ENCODE measurements at regions not wholly inside any gene's neighbourhood (a gene's known extent, or its start where the extent isn't known, plus 50 kb on each side); places are given as distances from the start of the nearest gene placed in this dataset.
A peak's percentile ranks its signal among the peaks of the same experiment; 100 is the strongest.

DNA sequence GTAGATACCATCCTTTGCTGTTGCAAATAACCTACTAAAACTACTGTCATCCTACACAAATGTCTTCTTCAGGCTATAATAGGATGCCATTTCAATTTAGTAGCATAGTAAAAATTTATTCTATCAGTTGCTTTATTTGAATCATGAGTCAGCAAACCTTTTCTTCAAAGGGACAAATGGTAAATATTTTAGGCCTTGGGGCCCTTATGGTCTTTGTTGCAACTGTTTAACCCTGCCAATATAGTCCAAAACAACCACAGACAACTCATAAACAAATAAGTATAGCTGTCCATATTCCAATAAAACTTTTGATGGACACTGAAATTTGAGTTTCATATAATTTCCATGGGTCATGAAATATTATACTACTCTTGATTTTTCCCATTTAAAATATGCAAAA is 54.0 kb upstream of the CCBE1 start:
- no peak overlapping the region for H3K27ac ChIP-seq
- H2AFZ ChIP-seq, result no peak overlapping the region
- peaks cover 12% of the 10 kb centered on the region; the same call in 1 of the 2 replicates for H3K9me3 ChIP-seq (ENCODE audit: insufficient read depth, low read depth)
- no peaks in the 10 kb centered on the region for H3K9me2 ChIP-seq (ENCODE audit: insufficient read depth)
- H3K4me1 ChIP-seq (replicated peaks; ENCODE audit: insufficient read depth), result peaks cover 14% of the 10 kb centered on the region
- intact Hi-C loops (cut with micrococcal nuclease; ENCODE audit: unreplicated experiment), result no loop called here
- no peaks in the 10 kb centered on the region for H3K27me3 ChIP-seq (ENCODE audit: insufficient read depth, low read depth)
- ChIA-PET POLR2A (ENCODE audit: unreplicated experiment) (no interaction called here), CTCF (no interaction called here)
- H4K20me1 ChIP-seq (ENCODE audit: insufficient read depth), result no peaks in the 10 kb centered on the region
- H3K79me2 ChIP-seq (ENCODE audit: low read depth), result no peaks in the 10 kb centered on the region
- no TSS peak for BruUV-seq (replicated peaks)
- H3K4me3 ChIP-seq, result no peak overlapping the region
- no peaks in the 10 kb centered on the region for H3F3A ChIP-seq (ENCODE audit: insufficient read depth, low read depth)
- DNase-seq, result no peak
- TF ChIP-seq, protein P1, sequence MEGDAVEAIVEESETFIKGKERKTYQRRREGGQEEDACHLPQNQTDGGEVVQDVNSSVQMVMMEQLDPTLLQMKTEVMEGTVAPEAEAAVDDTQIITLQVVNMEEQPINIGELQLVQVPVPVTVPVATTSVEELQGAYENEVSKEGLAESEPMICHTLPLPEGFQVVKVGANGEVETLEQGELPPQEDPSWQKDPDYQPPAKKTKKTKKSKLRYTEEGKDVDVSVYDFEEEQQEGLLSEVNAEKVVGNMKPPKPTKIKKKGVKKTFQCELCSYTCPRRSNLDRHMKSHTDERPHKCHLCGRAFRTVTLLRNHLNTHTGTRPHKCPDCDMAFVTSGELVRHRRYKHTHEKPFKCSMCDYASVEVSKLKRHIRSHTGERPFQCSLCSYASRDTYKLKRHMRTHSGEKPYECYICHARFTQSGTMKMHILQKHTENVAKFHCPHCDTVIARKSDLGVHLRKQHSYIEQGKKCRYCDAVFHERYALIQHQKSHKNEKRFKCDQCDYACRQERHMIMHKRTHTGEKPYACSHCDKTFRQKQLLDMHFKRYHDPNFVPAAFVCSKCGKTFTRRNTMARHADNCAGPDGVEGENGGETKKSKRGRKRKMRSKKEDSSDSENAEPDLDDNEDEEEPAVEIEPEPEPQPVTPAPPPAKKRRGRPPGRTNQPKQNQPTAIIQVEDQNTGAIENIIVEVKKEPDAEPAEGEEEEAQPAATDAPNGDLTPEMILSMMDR (conservative IDR thresholded peaks at IDR 0.05), result no peak
- TF ChIP-seq EZH2 (IDR thresholded peaks at IDR 0.05; ENCODE audit: low read depth), result no peak
- no peak overlapping the region for H3K4me2 ChIP-seq
- no peaks in the 10 kb centered on the region for H3K36me3 ChIP-seq (ENCODE audit: low read depth)

DNA sequence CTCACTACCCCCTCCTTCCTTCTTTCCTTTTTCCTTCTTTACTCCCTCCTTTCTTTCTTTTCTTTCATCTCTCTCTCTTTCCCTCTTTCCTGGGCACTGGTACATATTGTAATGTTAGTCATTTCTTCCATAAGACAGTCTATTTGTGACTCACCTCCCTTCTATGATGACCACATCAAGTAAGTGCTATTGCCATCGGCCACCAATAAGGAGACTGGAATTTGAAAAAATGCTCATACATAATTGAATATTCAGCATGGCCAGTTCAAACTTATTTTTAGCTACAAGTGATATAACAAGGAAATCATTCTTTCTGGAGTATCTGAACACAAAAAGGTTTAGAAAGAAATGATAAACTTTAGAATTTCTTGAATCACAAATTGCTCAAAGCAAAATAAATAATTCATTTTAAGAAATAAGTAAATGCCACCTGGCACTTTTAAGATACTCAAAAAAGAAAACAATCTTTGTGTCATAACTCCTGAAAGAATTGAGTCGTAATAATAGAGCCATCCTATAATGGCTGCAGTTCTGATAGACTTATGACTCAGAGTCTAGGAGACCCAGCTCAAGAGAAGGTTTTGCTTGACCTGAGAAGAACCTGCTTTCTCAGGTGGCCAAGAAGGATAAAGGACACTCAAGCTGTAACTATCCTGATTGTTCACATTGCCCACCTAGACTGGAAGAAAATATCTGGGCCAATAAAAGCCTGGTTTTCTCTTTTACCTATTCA is 51.6 kb upstream of the CCBE1 start:
- Histone ChIP-seq H3F3A (ENCODE audit: insufficient read depth, low read depth) (peaks cover 14% of the 10 kb centered on the region; the same call in 1 of the 2 replicates), H2AFZ (no peak overlapping the region), H4K20me1 (ENCODE audit: insufficient read depth) (no peaks in the 10 kb centered on the region), H3K9me3 (ENCODE audit: insufficient read depth, low read depth) (peaks cover 15% of the 10 kb centered on the region; the same call in 1 of the 2 replicates), H3K4me1 (replicated peaks; ENCODE audit: insufficient read depth) (peaks cover 24% of the 10 kb centered on the region), H3K4me3 (no peak overlapping the region), H3K27me3 (ENCODE audit: insufficient read depth, low read depth) (no peaks in the 10 kb centered on the region), H3K79me2 (ENCODE audit: low read depth) (no peaks in the 10 kb centered on the region), H3K9me2 (ENCODE audit: insufficient read depth) (no peaks in the 10 kb centered on the region), H3K36me3 (ENCODE audit: low read depth) (no peaks in the 10 kb centered on the region), H3K27ac (0 out of 2 replicates have a peak overlapping the region, but pooled peaks have one; percentile 14), H3K4me2 (peak overlapping the region; percentile 0; the same call in 1 of the 2 replicates)
- BruUV-seq (replicated peaks), result no TSS peak
- ChIA-PET POLR2A (ENCODE audit: unreplicated experiment) (interaction anchor here (0.6 kb wide), 1 partner anchor 240 kb away, joined by 3 read pairs; no protein-coding TSS in a partner anchor), CTCF (no interaction called here)
- intact Hi-C loops (cut with micrococcal nuclease; ENCODE audit: unreplicated experiment), result no loop called here
- peak in 1 of 2 experiments; percentile 71 for DNase-seq
- TF ChIP-seq, protein P1 (conservative IDR thresholded peaks at IDR 0.05), result no peak
- no peak for TF ChIP-seq EZH2 (IDR thresholded peaks at IDR 0.05; ENCODE audit: low read depth)
